CD4-positive, CD25-positive, alpha-beta regulatory T cell (primary cell): ENCODE measurements at regions not wholly inside any gene's neighbourhood (a gene's known extent, or its start where the extent isn't known, plus 50 kb on each side); places are given as distances from the start of the nearest gene placed in this dataset.
A peak's percentile ranks its signal among the peaks of the same experiment; 100 is the strongest.
"Not testable (repeated sequence)": the region's sequence is repeated elsewhere in the genome, so short reads cannot be mapped to it uniquely, and the experiment has no call there.

Experiments used
- ATAC-seq, 2 donors: fragments of 150-1000 bp; cut with Tn5 transposase; one replicate each; pipeline ENCODE4 v1.10.0; 2021; ENCODE audit warnings: low read depth in 2 of 2, moderate number of reproducible peaks in 2 of 2, moderate library complexity in 1 of 2
- DNase-seq, 3 donors: peaks; one replicate each; pipeline versions ENCODE4 v3.0.0 to v3.0.0-alpha.2; 2012 to 2022; ENCODE audit warnings: mixed read lengths in 1 of 3
- H3K27ac ChIP-seq: one replicate; pipeline ENCODE4 v1.7.0; 2013; ENCODE audit warnings: mild to moderate bottlenecking, low read length; ENCODE audit not compliant: insufficient read depth, poor library complexity, severe bottlenecking
- H3K27me3 ChIP-seq: one replicate; pipeline ENCODE4 v1.7.0; 2013; ENCODE audit warnings: low read length; ENCODE audit not compliant: control insufficient read depth, insufficient read depth
- H3K36me3 ChIP-seq: one replicate; pipeline ENCODE4 v1.7.0; 2013; ENCODE audit warnings: mild to moderate bottlenecking, low read length, moderate library complexity; ENCODE audit not compliant: control insufficient read depth, insufficient read depth
- H3K4me1 ChIP-seq: 2 replicates; pipeline ENCODE4 v1.7.0; 2013; ENCODE audit warnings: mild to moderate bottlenecking, low read length; ENCODE audit not compliant: insufficient read depth, control insufficient read depth, poor library complexity, severe bottlenecking
- H3K4me3 ChIP-seq: one replicate; pipeline ENCODE4 v1.7.0; 2013; ENCODE audit warnings: low read depth, mild to moderate bottlenecking, low read length, moderate library complexity
- H3K9me3 ChIP-seq, 2 experiments: 1 replicate in 1 of 2; 2 replicates in 1 of 2; pipeline ENCODE4 v1.7.0; 2013; ENCODE audit warnings: low read length in 2 of 2, mild to moderate bottlenecking in 1 of 2, moderate library complexity in 1 of 2; ENCODE audit not compliant: control insufficient read depth in 2 of 2
- H3K27ac Mint-ChIP-seq, 3 donors: one replicate each; pipeline ENCODE4 v1.8.0; 2020 to 2022; ENCODE audit warnings: mild to moderate bottlenecking in 3 of 3, mixed read lengths in 3 of 3, moderate library complexity in 2 of 3
- H3K27me3 Mint-ChIP-seq: one replicate; pipeline ENCODE4 v1.8.0; 2022; ENCODE audit warnings: mild to moderate bottlenecking, mixed read lengths
- H3K36me3 Mint-ChIP-seq: one replicate; pipeline ENCODE4 v1.8.0; 2020; ENCODE audit warnings: mixed read lengths
- H3K4me1 Mint-ChIP-seq, 4 donors: one replicate each; pipeline ENCODE4 v1.8.0; 2020 to 2022; ENCODE audit warnings: mixed read lengths in 4 of 4, mild to moderate bottlenecking in 1 of 4
- H3K4me3 Mint-ChIP-seq, 4 donors: one replicate each; pipeline ENCODE4 v1.8.0; 2020 to 2022; ENCODE audit warnings: mild to moderate bottlenecking in 4 of 4, mixed read lengths in 4 of 4, moderate library complexity in 3 of 4
- H3K9me3 Mint-ChIP-seq, 7 donors: one replicate each; pipeline ENCODE4 v1.8.0; 2020 to 2022; ENCODE audit warnings: mixed read lengths in 7 of 7, mild to moderate bottlenecking in 3 of 7, moderate library complexity in 2 of 7

GRCh38 chr5:25416960-25417359 lies 772.2 kb upstream of the CDH10 start:
- Histone ChIP-seq H3K9me3 (peaks cover 6 to 17% of the 10 kb centered on the region in 2 experiments), H3K27ac (no peak overlapping the region), H3K36me3 (no peaks in the 10 kb centered on the region), H3K27me3 (no peaks in the 10 kb centered on the region), H3K4me3 (no peak overlapping the region), H3K4me1 (no peaks in the 10 kb centered on the region)
- no peaks in the 10 kb centered on the region for H3K36me3 Mint-ChIP-seq
- peaks cover 0 to 11% (median 6%) of the 10 kb centered on the region in 7 donors for H3K9me3 Mint-ChIP-seq
- DNase-seq = no peak
- ATAC-seq = no peak
- no peaks in the 10 kb centered on the region for H3K27me3 Mint-ChIP-seq
- no peaks in the 10 kb centered on the region for H3K4me1 Mint-ChIP-seq
- H3K4me3 Mint-ChIP-seq = no peak overlapping the region
- no peak overlapping the region for H3K27ac Mint-ChIP-seq

- no peaks in the 10 kb centered on the region for H3K36me3 ChIP-seq
- no peak overlapping the region for H3K27ac Mint-ChIP-seq
- DNase-seq = no peak
Observed at GRCh38 chr5:25415970-25416369, 771.2 kb upstream of the CDH10 start.

GRCh38 chr5:25414742-25415141 lies 770.0 kb upstream of the CDH10 start:
- Histone ChIP-seq H3K27me3 (no peaks in the 10 kb centered on the region), H3K36me3 (no peaks in the 10 kb centered on the region), H3K4me1 (no peaks in the 10 kb centered on the region), H3K27ac (no peak overlapping the region), H3K9me3 (peaks cover 8 to 17% of the 10 kb centered on the region in 2 experiments), H3K4me3 (no peak overlapping the region)
- H3K9me3 Mint-ChIP-seq = peaks cover 0 to 18% (median 9%) of the 10 kb centered on the region in 7 donors
- no peaks in the 10 kb centered on the region for H3K27me3 Mint-ChIP-seq
- no peaks in the 10 kb centered on the region for H3K4me1 Mint-ChIP-seq
- no peak overlapping the region for H3K4me3 Mint-ChIP-seq
- DNase-seq (no peak), ATAC-seq (no peak)
- no peaks in the 10 kb centered on the region for H3K36me3 Mint-ChIP-seq
- peak overlapping the region in 1 of 3 donors; percentile 72 for H3K27ac Mint-ChIP-seq

More at GRCh38 chr5:25415970-25416369, 771.2 kb upstream of the CDH10 start:
- no peak for ATAC-seq
- no peaks in the 10 kb centered on the region for H3K27me3 Mint-ChIP-seq
- no peak overlapping the region for H3K4me3 ChIP-seq
- H3K4me1 Mint-ChIP-seq = no peaks in the 10 kb centered on the region
- no peak overlapping the region for H3K27ac ChIP-seq
- H3K9me3 ChIP-seq = peaks cover 8 to 17% of the 10 kb centered on the region in 2 experiments
- no peaks in the 10 kb centered on the region for H3K27me3 ChIP-seq
- no peak overlapping the region for H3K4me3 Mint-ChIP-seq
- no peaks in the 10 kb centered on the region for H3K4me1 ChIP-seq
- no peaks in the 10 kb centered on the region for H3K36me3 Mint-ChIP-seq
- peaks cover 0 to 18% (median 9%) of the 10 kb centered on the region in 7 donors for H3K9me3 Mint-ChIP-seq

GRCh38 chr5:25412116-25412661 lies 767.4 kb upstream of the CDH10 start:
- H3K27me3 Mint-ChIP-seq = no peaks in the 10 kb centered on the region
- H3K27ac ChIP-seq = no peak overlapping the region
- no peak overlapping the region for H3K4me3 ChIP-seq
- no peaks in the 10 kb centered on the region for H3K27me3 ChIP-seq
- peaks cover 0 to 24% (median 12%) of the 10 kb centered on the region in 7 donors for H3K9me3 Mint-ChIP-seq
- no peaks in the 10 kb centered on the region for H3K36me3 Mint-ChIP-seq
- no peak overlapping the region for H3K4me3 Mint-ChIP-seq
- H3K4me1 ChIP-seq = no peaks in the 10 kb centered on the region
- ATAC-seq (no peak), DNase-seq (no peak)
- no peaks in the 10 kb centered on the region for H3K4me1 Mint-ChIP-seq
- H3K9me3 ChIP-seq = peaks cover 6% of the 10 kb centered on the region in 2 experiments
- no peak overlapping the region for H3K27ac Mint-ChIP-seq
- H3K36me3 ChIP-seq = no peaks in the 10 kb centered on the region

- not testable (repeated sequence) for ATAC-seq, H3K4me3 Mint-ChIP-seq, H3K4me1 Mint-ChIP-seq, H3K4me3 ChIP-seq, H3K27me3 ChIP-seq, H3K4me1 ChIP-seq, H3K27me3 Mint-ChIP-seq, DNase-seq, H3K36me3 Mint-ChIP-seq, H3K27ac ChIP-seq, H3K27ac Mint-ChIP-seq, H3K36me3 ChIP-seq
- H3K9me3 Mint-ChIP-seq = peaks cover 0 to 39% (median 8%) of the 10 kb centered on the region in 7 donors
- peaks cover 1 to 13% of the 10 kb centered on the region in 2 experiments for H3K9me3 ChIP-seq
Observed at GRCh38 chr5:25407365-25407764, 762.6 kb upstream of the CDH10 start.

GRCh38 chr5:25405850-25406249 lies 761.1 kb upstream of the CDH10 start:
- H3K27me3 Mint-ChIP-seq = no peaks in the 10 kb centered on the region
- DNase-seq = no peak
- no peak overlapping the region for H3K4me3 Mint-ChIP-seq
- Histone ChIP-seq H3K9me3 (peaks cover 0 to 13% of the 10 kb centered on the region in 2 experiments), H3K36me3 (no peaks in the 10 kb centered on the region), H3K27me3 (no peaks in the 10 kb centered on the region), H3K4me3 (no peak overlapping the region), H3K4me1 (no peaks in the 10 kb centered on the region), H3K27ac (no peak overlapping the region)
- H3K27ac Mint-ChIP-seq = no peak overlapping the region
- H3K36me3 Mint-ChIP-seq = no peaks in the 10 kb centered on the region
- peaks cover 4 to 38% (median 7%) of the 10 kb centered on the region in 7 donors for H3K9me3 Mint-ChIP-seq
- ATAC-seq = no peak
- H3K4me1 Mint-ChIP-seq = no peaks in the 10 kb centered on the region

- Mint-ChIP-seq H3K27ac (no peak overlapping the region), H3K36me3 (no peaks in the 10 kb centered on the region), H3K4me1 (no peaks in the 10 kb centered on the region), H3K9me3 (peaks cover 3 to 29% (median 7%) of the 10 kb centered on the region in 7 donors), H3K27me3 (no peaks in the 10 kb centered on the region), H3K4me3 (no peak overlapping the region)
- Histone ChIP-seq H3K36me3 (no peaks in the 10 kb centered on the region), H3K4me3 (no peak overlapping the region), H3K9me3 (peaks cover 2 to 23% of the 10 kb centered on the region in 2 experiments), H3K4me1 (no peaks in the 10 kb centered on the region), H3K27me3 (no peaks in the 10 kb centered on the region), H3K27ac (no peak overlapping the region)
- no peak for DNase-seq
- no peak for ATAC-seq
Observed at GRCh38 chr5:25399878-25400480, 755.2 kb upstream of the CDH10 start.

GRCh38 chr5:25393957-25394356 lies 749.2 kb upstream of the CDH10 start:
- Mint-ChIP-seq H3K4me3 (no peak overlapping the region), H3K27me3 (no peaks in the 10 kb centered on the region), H3K4me1 (no peaks in the 10 kb centered on the region), H3K9me3 (peaks cover 0 to 41% (median 7%) of the 10 kb centered on the region in 7 donors), H3K36me3 (no peaks in the 10 kb centered on the region), H3K27ac (no peak overlapping the region)
- H3K9me3 ChIP-seq = peaks cover 2 to 4% of the 10 kb centered on the region in 2 experiments
- no peaks in the 10 kb centered on the region for H3K27me3 ChIP-seq
- no peak for DNase-seq
- no peak overlapping the region for H3K4me3 ChIP-seq
- ATAC-seq = no peak
- no peaks in the 10 kb centered on the region for H3K36me3 ChIP-seq
- H3K27ac ChIP-seq = no peak overlapping the region
- H3K4me1 ChIP-seq = no peaks in the 10 kb centered on the region
